SK-N-SH (cell line): ENCODE measurements at regions not wholly inside any gene's neighbourhood (a gene's known extent, or its start where the extent isn't known, plus 50 kb on each side); places are given as distances from the start of the nearest gene placed in this dataset.

Source experiments
- CTCF ChIP-seq: fragments of 200-600 bp; sonication (generic); IDR thresholded peaks from 2 replicates; pipeline ENCODE4 v1.6.1; 2017; ENCODE audit warnings: antibody characterized with exemption, mild to moderate bottlenecking, moderate library complexity
- ELF1 ChIP-seq: IDR thresholded peaks from 2 replicates; pipeline ENCODE4 v1.4.0; 2012
- GATA2 ChIP-seq: sonication (generic); formaldehyde crosslinking; IDR thresholded peaks from 2 replicates; pipeline ENCODE4 v1.5.0; 2020; ENCODE audit warnings: mild to moderate bottlenecking, missing genetic modification reagents
- MAX ChIP-seq: IDR thresholded peaks from 2 replicates; pipeline ENCODE4 v1.4.0; 2012; ENCODE audit warnings: low read depth
- USF2 ChIP-seq: fragments of 150-350 bp; IDR thresholded peaks from 2 replicates; pipeline ENCODE4 v1.6.1; 2017; ENCODE audit warnings: antibody characterized with exemption, low read length, low read depth, borderline replicate concordance

GRCh38 chr6:134590004-134590403 is 272.1 kb upstream of the SGK1 start:
- no peak for TF ChIP-seq MAX
- TF ChIP-seq GATA2 = no peak
- TF ChIP-seq ELF1 = no peak
- no peak for TF ChIP-seq CTCF
- TF ChIP-seq USF2 = no peak
